DMS 273 treated with DMSO at 0.1 percent for 48 hours (cell line): ENCODE measurements at regions not wholly inside any gene's neighbourhood (a gene's known extent, or its start where the extent isn't known, plus 50 kb on each side); places are given as distances from the start of the nearest gene placed in this dataset.
"Not testable (repeated sequence)": the region's sequence is repeated elsewhere in the genome, so short reads cannot be mapped to it uniquely, and the experiment has no call there.

Source experiments
- DNase-seq: peaks from one replicate; lab custom pipeline; 2025; lab: John Stamatoyannopoulos, UW

DNA sequence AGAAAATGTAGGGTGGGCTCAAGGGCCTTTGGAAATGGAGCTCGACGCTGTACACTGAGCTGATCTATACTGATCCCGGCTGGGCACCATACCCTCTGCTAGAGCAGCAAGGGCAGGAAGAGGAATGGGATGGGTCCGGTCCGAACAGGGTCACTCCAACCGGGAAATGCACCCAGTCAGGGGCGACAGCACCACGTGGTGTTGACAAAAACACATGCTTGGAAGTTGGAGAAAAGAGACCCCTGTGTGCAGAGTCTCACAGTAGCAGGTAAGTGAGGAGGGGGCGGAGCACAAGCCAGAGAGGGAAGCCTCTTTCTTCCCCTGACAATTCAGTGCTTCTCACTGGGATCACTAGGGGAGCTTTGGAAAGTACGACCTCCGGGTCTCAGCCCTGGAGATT, 84.1 kb upstream of the ASB18 start:
- no peak for DNase-seq

DNA sequence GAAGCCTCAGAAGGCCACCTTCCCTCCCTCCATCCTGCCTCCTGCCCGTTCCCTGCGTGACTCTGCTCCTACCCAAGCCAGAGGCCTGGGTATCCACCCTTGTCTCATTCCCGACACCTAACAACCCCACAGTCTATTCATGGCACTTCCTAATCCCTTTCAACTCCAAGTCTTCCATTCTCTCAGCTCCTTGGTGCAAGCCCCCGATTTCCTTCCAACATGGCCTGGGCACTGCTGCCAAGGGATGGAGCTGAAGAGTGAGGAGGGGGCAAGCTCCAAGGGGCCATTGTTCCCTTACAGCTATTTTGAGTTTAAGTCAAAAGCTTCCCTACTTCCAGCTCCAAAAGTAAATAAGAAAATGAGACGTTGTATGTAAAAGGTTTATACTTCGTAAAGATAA, 84.8 kb upstream of the ASB18 start:
- DNase-seq = no peak

DNA sequence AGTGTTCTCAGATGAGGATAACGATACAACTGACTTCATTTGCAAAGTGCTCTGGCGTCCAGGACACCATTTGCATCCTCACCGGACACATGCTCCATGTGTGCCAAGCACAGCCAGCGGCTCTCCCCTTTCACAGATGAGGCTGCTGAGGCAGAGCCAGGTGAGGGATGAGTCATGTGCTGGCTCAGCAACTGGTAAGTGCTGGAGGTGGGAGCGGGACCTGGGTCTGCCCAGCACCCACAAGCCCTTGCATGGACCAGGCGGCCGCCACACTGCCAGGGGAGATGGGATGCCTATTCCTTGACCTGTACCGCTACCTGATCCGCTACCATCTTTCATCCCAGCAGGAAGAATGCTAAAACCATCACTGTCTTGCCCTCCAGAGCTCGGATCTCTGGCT, 86.2 kb upstream of the ASB18 start:
- no peak for DNase-seq

DNA sequence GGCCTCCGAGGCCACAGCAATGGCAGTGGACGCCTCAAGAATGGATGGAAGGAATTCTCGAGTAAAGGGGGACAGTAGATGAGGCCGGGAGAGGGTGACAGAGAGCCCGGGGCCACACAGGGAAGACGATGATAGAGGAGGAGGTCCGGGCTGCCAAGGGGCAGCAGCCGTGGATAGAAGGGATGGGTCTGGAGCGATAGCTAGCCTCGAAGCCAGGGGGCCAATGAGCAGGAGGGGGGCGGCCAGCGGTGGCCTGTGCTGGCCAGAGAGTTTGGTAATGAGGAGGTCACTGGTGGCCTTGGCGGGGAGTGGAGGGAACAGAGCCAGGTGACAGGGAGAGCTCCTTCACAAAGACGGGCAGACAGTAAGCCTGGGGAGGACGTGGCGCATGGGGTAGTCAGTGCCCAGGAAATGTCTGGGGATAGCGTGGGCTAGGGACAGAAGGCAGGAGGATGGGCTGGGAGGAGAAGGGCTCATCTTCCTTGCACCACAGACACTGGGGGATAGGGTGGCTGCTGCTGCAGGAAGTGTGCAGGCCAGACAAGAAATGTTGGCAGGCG, 87.8 kb upstream of the ASB18 start:
- no peak for DNase-seq

DNA sequence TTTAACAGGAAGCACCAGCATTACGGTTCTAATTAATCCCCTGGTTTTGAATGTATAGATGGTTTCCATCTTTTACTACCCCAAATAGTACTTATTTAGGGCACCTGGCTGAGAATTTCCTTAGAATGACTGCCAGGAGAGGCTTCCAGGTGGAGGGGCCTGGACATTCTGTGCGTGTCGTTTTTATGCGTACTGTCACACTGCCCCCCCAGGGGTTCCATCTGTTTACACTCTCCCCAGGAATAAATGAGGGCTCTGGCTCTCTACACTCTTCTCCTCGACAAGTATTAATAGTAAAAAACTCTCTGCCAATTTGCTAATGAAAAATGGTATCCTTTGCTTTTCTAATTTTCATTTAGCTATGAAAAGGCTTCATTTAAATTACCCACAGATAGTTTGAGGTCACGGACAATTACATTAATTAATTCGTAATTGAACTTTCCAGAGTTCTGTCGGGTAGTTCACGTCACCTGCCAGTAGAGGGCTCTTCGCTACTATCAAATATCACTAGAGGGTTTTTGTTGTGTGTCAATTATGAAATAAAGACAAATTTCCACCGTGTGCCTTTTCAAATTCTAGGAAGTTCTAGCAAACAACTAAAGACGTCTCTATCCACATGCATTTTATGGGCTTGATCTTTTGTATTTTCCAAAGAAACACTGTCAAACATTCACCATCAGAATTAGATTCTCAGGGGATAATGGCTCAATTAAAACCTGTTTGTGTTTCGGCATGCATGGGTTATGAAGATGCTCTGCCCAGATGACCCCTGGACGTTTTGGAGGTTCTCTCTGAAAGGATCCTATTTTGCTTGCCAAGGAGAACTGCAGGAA, 88.8 kb upstream of the ASB18 start:
- no peak for DNase-seq

DNA sequence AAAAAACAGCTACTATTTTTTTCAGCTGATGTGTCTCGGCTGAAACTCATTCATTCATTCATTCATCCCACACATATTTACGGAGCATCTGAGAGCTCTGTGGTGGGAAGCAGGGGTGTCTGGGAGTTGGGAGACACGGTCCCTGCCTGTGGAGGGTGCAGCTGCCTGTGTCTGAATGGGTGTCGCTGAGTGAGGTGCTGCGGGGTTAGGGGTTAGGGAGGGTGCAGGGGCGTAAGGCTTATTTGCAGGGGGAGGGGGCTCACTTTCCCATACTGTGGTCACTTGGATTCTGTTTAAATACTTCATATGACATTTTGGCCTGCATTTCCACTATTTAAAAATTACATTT, 89.4 kb upstream of the ASB18 start:
- no peak for DNase-seq

DNA sequence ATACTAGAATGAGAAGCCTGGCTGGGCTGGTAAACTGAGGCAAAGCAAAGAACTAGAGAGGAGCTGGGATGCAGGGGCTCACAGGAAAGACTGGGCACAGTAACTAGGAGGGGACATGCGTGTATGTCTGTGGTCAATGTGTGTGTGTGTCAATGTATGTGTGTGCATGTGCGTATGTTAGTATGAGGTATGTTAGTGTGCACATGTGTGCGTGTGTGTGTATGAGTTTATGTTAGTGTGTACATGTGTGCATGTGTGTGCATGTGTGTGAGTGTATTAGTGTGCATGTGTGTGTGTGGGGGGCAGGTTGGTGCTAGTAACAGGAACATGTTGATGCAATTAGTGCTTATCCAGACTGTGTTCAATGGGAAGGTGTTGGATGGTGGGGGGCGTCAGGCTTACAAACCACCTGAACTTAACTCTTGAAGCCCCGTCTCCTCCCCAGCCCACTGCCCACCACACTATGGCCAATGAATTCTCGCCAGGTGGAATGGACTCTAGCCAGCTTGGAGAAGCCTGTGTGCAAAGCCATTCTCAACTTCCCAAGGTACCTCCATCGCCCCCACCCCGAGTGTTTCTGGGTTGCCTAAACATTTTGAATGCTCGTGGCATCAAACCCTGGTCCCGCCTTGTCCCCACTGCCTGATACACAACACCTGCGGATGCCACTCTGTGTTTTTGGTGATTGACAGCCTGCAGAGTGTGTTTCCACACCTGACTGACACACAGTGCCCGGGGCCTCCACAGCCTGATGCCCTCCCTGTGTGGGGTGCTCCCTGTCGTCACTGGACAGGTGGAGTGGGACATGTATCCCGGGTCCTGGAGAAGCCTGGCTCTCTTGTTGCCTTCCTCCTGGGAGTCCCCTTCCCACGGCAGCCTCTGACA, 90.1 kb upstream of the ASB18 start:
- no peak for DNase-seq

DNA sequence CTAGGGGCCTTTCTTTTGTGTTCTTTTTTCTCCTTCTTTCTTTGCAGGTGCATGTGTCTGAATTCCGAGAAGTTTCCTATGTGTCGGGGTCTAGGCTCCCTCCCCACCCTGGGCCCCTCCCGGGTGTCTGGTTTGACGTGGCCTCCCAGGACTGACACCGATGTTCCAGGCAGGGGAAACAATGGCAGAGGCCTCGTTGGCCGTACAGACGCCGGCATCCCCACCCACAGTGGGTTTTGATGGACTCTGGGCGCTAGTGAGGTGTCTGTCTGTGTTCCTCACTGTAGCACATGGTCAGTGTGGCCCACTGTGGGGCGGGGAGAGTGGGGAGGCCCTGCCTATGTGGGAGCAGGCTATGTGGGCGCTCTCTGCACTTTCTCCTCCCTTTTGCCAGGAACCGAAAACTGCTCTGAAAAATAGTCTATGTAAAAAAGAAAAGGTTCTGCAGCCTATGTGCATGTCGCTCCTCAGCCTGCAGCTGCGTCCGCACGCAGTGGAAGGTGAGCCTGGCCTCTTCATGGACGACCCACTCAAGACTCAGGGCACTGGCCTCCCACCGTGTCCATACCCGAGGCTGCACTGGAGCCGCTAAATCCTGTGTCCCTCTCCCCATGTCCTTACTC, 90.9 kb upstream of the ASB18 start:
- DNase-seq = no peak

DNA sequence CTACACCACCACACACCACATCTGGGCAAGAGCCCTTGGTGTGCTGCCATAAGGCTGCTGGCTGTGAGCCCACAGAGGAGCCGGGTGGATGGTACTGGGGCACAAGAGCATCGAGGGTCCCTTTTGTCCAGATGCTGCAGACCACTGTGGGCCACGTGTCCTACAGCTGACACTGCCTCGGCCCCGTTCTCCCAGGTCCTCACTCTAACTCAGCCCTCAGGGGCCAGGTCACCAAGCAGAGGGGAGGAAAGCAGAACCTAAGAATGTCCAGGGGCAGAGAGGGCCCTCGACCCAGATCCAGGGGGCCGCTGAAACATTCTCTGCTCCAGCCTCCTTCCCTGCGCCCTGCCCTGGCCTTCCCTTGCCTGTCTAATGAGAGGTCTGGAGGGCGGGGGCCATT, 91.7 kb upstream of the ASB18 start:
- no peak for DNase-seq

DNA sequence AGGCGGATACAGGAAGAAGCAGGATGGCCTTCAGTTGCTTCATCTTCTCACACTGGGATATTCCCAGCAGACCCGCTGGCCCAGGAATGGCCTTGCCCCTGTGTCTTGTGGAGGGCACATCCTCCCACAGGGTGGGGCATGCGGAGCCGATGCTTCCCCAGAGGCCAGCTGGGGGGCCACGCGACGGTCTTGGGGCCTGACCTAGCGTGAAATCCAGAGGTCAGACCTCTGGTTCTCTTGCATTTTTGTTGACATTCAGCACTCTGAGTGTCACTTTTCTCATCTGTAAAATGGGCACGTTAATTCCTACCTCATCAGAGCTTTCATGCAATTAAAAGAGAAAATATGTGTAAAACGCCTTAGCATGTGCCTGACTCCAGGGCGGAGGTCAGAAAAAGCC, 92.1 kb upstream of the ASB18 start:
- not testable (repeated sequence) for DNase-seq

DNA sequence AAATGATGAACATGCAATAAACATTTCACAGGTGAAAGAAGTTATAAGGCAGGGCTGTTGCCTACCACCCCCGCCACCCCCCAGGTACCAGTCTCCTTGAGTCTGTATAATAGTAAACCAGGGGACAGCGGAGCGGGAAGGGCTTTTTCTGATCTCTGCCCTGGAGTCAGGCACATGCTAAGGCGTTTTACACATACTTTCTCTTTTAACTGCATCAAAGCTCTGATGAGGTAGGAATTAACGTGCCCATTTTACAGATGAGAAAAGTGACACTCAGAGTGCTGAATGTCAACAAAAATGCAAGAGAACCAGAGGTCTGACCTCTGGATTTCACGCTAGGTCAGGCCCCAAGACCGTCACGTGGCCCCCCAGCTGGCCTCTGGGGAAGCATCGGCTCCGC, 94.3 kb upstream of the ASB18 start:
- not testable (repeated sequence) for DNase-seq

DNA sequence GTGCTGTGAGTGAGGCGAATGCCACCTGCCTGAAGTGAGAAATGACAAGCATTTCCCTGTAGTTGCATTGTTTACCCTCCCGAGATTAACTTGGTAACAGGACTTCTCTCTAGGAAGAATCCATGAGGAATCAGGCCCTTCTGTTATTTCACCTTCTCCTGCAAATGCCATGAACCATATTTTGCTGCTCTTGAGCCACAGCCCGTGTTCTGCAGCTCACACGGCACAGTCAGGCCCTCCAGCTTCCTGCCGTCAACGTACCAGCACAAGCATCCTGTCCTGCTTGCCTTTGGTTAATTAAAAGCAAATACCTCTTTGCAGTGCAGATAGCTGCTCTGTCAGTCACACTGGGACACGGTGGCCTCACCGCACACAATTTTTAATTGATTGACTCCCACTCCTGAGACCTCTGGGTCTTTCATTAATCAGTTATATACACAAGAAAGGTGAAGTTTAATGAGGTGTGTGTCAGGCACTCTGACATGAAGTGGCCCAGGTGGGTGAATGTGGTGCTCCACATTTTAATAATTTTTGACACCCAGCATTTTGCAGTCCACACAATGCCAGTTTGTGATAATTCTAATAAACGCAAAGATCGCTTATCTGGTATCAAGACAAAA, 95.3 kb upstream of the ASB18 start:
- DNase-seq = no peak

DNA sequence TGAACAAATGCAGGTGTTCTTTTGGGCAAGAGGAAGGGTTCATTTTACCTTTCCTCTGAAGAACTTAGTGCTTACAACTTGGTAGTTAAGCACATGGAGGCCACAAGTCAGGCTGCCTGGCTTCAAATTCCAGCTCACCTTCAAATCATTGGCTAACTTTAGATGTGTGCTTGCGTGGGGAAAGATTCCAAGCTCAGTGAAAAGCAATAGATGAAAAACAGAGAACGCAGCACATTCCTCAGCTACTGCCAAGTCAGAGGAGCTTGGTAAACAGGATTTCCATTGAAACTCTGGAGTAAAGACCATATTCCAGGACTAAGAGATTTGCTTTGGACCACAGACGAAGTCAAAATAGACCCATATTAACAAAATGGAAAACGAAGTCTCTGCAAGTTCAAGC, 96.3 kb upstream of the ASB18 start:
- no peak for DNase-seq

DNA sequence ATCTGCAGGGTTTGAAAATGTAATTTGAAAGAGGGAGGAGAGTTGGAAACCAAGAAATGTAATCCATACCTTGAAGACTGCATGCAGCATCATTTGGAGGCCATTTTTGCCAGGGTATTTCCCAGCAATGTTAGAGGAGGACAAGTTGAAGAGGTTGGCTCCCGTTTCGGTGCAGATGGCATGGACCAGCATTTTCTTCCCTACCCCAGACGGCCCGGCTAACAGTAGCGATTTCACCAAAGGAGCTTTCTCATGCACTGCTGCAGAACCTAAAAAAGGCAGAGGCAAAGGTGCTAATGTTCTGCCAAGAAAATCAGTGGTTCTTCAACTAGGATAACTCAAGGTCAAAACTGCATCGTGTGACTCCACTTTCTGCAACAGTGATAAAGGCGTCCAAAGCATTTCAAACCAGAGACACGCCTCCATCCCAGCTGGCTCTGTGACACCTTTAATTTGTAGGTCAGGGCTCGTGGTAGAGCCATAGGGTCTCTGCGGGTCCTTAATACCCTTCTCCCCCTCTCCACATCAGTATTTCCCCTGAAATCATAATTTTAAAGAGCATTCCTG, 99.6 kb upstream of the ASB18 start:
- no peak for DNase-seq

DNA sequence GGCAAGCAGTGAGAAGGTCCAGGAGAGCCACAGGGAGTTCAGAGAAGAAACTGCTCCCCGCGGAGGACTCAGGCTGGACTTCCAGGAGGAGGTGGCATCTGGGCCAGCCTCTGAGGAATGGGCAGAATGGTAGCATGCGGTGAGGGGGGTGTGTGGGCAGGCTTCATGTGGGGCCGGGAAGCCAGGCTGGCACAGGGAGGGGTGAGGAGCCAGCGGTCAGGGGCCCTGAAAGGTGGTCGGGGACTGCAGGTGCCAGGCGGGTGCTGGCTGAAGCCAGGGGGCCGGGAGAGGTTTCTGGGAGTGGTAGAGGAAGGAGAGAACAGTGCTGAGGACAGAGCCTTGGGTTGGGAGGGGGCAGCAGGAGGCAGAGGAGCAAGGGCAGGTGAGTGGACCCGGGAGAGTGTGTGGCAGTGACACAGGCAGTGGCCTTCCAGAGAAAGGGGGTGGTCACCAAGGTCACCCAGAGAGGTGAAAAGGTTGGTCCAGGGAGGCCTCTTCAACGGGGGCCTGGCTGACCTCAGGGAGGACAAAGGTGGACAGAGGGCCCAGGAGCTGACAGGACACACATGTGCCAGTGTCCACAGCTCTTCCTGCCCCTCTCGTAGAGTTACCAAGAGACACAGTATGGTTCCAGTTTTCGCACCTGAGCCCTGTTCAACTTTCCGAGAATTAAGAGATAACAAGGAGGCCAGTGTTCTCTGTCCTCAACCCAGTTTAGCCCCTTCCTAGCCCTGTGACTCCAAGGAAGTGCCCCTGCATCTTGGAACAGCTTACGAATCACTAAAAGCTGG, 101.2 kb upstream of the ASB18 start:
- no peak for DNase-seq

DNA sequence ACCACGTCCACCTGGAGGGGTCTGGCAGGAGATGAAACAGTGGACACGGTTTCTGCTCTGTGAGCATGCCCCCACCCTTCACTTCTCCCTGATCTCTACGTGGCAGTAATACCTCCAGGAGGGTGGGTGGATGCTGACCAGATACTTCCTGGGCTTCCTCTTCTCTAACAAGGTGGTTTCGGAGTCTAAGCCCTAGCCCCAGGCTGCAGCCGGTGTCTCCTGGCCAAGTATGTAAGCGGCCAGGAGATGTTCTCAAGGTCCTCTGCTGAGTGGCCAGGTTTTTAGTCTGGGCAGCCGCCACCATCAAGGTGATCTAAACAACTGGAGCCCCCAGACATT, 101.8 kb upstream of the ASB18 start:
- DNase-seq = no peak

DNA sequence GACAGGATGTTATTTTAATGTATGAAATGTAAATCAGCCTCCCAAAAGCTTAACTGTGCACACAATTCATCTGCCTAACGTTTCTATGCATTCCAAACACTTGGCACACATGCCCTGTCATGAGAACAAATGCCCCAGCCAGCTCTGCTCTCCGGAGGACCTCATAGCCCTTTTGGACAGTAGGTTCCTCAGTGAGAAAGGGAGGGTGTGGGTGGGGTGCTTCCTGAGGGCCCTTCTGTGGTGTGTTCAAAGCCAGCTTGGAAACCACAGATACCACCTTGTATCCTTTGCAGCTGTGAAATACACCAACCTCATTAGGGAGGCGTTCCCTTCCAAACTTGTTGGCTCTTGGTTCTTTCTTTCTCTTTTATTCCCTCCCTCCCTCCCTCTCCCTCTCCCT, 102.2 kb upstream of the ASB18 start:
- no peak for DNase-seq

DNA sequence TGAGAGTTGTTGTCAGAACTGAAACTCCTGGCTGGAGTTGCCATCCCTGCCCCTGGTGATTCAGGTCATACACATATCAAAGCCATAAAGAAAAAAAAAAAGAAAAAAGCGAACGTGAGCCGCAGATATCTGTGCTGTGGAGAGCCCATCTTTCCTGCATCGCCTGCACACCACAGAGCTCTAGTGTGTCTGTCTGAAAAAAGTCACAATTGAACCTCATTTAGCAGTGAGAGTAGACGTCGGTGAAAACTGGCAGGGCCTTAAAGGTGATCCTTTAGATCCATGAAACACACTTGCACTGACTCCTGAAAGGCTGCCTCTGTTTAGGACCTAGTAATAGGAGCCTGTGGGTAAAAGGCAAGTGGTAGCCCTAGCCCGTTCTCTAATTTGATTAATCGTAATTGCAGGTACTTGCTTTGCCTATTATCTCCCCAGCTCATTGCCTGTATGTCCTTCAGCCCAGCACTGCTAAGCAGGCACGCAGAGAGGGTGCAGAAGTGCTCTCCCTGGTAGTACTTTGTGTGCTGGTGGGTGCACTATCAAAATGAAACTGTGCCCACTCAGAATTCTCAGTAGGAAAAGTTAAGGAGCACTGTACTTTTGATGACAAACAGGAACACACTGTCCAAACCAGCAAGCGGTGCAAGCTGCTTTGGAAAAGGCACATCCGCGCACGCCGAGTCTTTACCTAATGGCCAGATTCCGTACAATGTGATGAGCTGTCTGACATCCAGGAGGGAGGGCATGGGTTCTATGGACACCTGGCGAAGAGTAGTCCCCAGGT, 103.5 kb upstream of the ASB18 start:
- DNase-seq = no peak

DNA sequence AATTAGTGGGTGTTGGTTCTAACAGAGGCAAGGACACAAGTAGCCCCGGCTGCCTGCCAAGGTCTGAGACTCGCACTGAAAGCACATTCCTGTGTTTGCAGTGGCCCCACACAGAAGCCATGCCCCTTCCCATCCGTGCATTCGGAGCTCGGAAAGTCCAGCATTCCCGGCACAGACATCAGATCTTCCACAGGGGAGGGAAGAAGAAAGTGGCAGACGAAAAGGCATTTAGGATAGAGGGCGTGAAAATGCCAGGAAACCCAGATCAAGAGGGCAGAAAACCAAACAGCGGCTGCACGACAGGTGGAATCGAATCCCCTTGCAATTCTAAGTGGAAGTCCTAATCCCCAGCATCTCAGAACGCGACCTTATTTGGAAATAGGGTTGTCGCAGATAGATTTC, 105.5 kb upstream of the ASB18 start:
- no peak for DNase-seq

DNA sequence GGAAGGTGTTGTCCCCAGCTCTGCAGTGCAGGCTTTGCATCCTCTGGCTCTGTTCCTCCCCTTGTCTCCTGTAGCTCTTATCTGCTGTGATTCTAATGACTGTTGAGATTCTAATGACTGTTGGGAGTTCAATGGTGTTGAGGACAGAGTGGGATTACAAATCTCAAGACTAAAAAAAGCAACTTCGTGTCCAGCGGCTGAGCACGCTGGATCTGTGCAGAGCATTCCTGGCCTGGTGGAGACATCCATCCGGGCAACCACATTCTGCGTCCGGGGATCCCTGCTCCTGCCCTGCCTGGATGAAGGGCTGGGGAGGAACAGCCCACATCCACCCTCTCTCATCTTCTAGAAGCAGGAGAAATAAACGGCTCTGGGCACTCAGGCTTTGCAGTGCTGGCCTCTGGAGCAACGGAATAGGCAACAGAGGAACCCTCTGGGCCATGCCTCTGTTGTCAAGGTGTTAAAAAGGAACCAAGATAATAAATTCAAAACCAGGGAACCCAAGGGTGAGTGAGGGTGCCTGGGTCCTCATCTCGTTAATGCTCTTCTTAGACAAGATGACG, 106.7 kb upstream of the ASB18 start:
- no peak for DNase-seq
